ENCODE measurements at regions not wholly inside any gene's neighbourhood (a gene's known extent, or its start where the extent isn't known, plus 50 kb on each side); places are given as distances from the start of the nearest gene placed in this dataset.

GRCh38 chr9:13934416-13934815 lies 379.5 kb downstream of the NFIB start:
- TF ChIP-seq CTCF (IDR thresholded peaks at IDR 0.05; ENCODE audit: low read depth, low read length, poor library complexity, severe bottlenecking) (no peak), EZH2phosphoT487 (IDR thresholded peaks at IDR 0.05; ENCODE audit: borderline replicate concordance, low read length) (no peak)

Measured in DOHH2 (cell line).